MCF 10A (cell line): ENCODE measurements at regions not wholly inside any gene's neighbourhood (a gene's known extent, or its start where the extent isn't known, plus 50 kb on each side); places are given as distances from the start of the nearest gene placed in this dataset.

ENCODE experiments used
- BruUV-seq: library from RNA; stranded (reverse); fragments of 400-500 nt; replicated peaks from 2 replicates; lab custom pipeline; 2021; lab: Mats Ljungman, UMichigan
- CTCF ChIA-PET: fragments of 300-600 bp; sonication (Branson Sonifier 250); formaldehyde crosslinking; extraction: SDS; loops from one replicate; lab custom pipeline; 2021; ENCODE audit warnings: antibody characterized with exemption, inconsistent platforms; lab: Yijun Ruan, JAX
- POLR2A ChIA-PET: fragments of 300-600, 350-650 bp; sonication (Branson Sonifier 250); formaldehyde crosslinking; extraction: SDS; loops from one replicate; lab custom pipeline; 2020; ENCODE audit warnings: antibody characterized with exemption, inconsistent platforms; lab: Yijun Ruan, JAX
- DNase-seq: peaks from one replicate; pipeline ENCODE4 v3.0.0-alpha.2; 2018; ENCODE audit not compliant: unreplicated experiment
- H3K27ac Mint-ChIP-seq: one replicate; pipeline ENCODE4 v1.8.0; 2022; ENCODE audit warnings: mild to moderate bottlenecking, low read depth, mixed read lengths; ENCODE audit not compliant: unreplicated experiment
- H3K27me3 Mint-ChIP-seq: one replicate; pipeline ENCODE4 v1.8.0; 2022; ENCODE audit warnings: mixed read lengths; ENCODE audit not compliant: insufficient read depth, unreplicated experiment
- H3K36me3 Mint-ChIP-seq: one replicate; pipeline ENCODE4 v1.8.0; 2022; ENCODE audit warnings: mild to moderate bottlenecking, moderate library complexity, mixed read lengths; ENCODE audit not compliant: insufficient read depth, unreplicated experiment
- H3K4me1 Mint-ChIP-seq: one replicate; pipeline ENCODE4 v1.8.0; 2022; ENCODE audit warnings: mixed read lengths; ENCODE audit not compliant: insufficient read depth, unreplicated experiment
- H3K4me3 Mint-ChIP-seq: one replicate; pipeline ENCODE4 v1.8.0; 2022; ENCODE audit warnings: mild to moderate bottlenecking, moderate library complexity, mixed read lengths; ENCODE audit not compliant: unreplicated experiment
- H3K9me3 Mint-ChIP-seq: one replicate; pipeline ENCODE4 v1.8.0; 2022; ENCODE audit warnings: mixed read lengths; ENCODE audit not compliant: unreplicated experiment
- CTCF ChIP-seq: fragments of 200-600 bp; IDR thresholded peaks from one replicate; pipeline ENCODE4 v1.8.0; 2022; ENCODE audit warnings: antibody characterized with exemption, mild to moderate bottlenecking; ENCODE audit not compliant: unreplicated experiment
- intact Hi-C: fragments of 100-400 bp; cut with micrococcal nuclease; formaldehyde crosslinking; loops from 2 replicates; pipeline ENCODE4 v1.14.1; 2022

DNA sequence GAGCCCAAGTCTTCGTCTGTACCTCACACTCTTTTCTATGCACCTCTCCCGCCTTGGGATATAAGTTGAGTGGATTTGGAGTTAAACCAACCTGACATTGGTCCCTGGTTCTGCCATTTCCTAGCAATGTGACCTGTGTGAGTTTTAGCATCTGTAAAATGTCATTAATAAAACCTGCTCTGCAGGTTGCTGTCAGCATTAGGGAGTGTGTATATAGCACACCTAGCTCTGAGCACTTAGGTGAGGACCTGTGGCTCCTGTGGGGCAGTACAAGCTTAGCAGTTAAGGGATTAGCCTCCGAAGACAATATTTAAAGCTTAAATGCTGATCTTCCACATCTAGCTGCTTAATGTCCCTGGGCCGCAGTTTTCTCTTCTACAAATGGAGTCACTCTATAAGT is 248.0 kb downstream of the TMEM114 start:
- H3K9me3 Mint-ChIP-seq = peaks cover 36% of the 10 kb centered on the region
- intact Hi-C loops = no loop called here
- CTCF ChIA-PET = no interaction called here
- H3K27ac Mint-ChIP-seq = no peak overlapping the region
- BruUV-seq = no TSS peak
- no peak for TF ChIP-seq CTCF
- POLR2A ChIA-PET = no interaction called here
- peaks cover 5% of the 10 kb centered on the region for H3K36me3 Mint-ChIP-seq
- DNase-seq = no peak
- no peak overlapping the region for H3K4me3 Mint-ChIP-seq
- no peaks in the 10 kb centered on the region for H3K4me1 Mint-ChIP-seq
- no peaks in the 10 kb centered on the region for H3K27me3 Mint-ChIP-seq

GRCh38 chr16:8330761-8331160 is 259.6 kb downstream of the TMEM114 start:
- Mint-ChIP-seq H3K4me3 (no peak overlapping the region), H3K36me3 (no peaks in the 10 kb centered on the region), H3K4me1 (no peaks in the 10 kb centered on the region), H3K27ac (no peak overlapping the region), H3K27me3 (no peaks in the 10 kb centered on the region), H3K9me3 (peaks cover 23% of the 10 kb centered on the region)
- DNase-seq = no peak
- ChIA-PET POLR2A (no interaction called here), CTCF (no interaction called here)
- intact Hi-C loops = no loop called here
- BruUV-seq = no TSS peak
- TF ChIP-seq CTCF = no peak

DNA sequence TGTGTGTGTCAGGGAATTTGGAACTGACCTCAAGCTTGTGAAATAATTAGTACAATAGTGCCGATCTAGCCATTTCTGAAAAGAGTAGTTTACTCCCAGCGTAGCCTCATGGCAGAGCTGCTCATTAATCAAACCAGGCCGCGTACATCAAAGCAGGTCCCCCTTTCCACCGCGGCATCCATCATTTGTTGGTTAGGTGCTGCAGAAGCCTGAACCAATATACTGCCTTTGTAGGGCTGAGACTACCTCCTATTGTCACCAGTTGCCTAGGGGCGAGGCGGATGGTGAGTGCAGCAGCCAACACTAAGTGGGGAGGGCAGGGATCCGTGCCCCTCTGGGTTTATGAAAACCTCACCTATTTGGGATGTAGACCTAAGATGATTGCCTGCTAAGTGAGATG is 264.1 kb downstream of the TMEM114 start:
- Mint-ChIP-seq H3K27me3 (no peaks in the 10 kb centered on the region), H3K4me3 (no peak overlapping the region), H3K36me3 (no peaks in the 10 kb centered on the region), H3K4me1 (no peaks in the 10 kb centered on the region), H3K27ac (no peak overlapping the region), H3K9me3 (peaks cover 25% of the 10 kb centered on the region)
- no peak for DNase-seq
- TF ChIP-seq CTCF = no peak
- intact Hi-C loops = no loop called here
- POLR2A ChIA-PET = no interaction called here
- CTCF ChIA-PET = no interaction called here
- no TSS peak for BruUV-seq

- Mint-ChIP-seq H3K36me3 (no peaks in the 10 kb centered on the region), H3K27ac (no peak overlapping the region), H3K27me3 (no peaks in the 10 kb centered on the region), H3K4me3 (no peak overlapping the region), H3K4me1 (no peaks in the 10 kb centered on the region), H3K9me3 (peaks cover 25% of the 10 kb centered on the region)
- POLR2A ChIA-PET = no interaction called here
- no peak for DNase-seq
- CTCF ChIA-PET = interaction anchor here (0.7 kb wide), 1 partner anchor 1640 kb away, joined by 3 read pairs; no protein-coding TSS in a partner anchor
- intact Hi-C loops = no loop called here
- no TSS peak for BruUV-seq
- TF ChIP-seq CTCF = no peak
Measured at GRCh38 chr16:8323153-8323552, 267.2 kb downstream of the TMEM114 start.
